A549 (cell line): ENCODE measurements at regions not wholly inside any gene's neighbourhood (a gene's known extent, or its start where the extent isn't known, plus 50 kb on each side); places are given as distances from the start of the nearest gene placed in this dataset.

Source experiments
- ATAC-seq, 2 experiments: fragments of 200-7000 bp in 1 of 2; fragments of >200 bp in 1 of 2; cut with Nextera tagmentation in 1 of 2; cut with Tn5 transposase in 1 of 2; 3 replicates each; pipeline versions ENCODE4 v1.8.0 to v1.9.1; 2018 to 2020; ENCODE audit warnings: mild to moderate bottlenecking in 1 of 2, moderate library complexity in 1 of 2
- CTCF ChIA-PET: fragments of 300-600 bp; sonication (Branson Sonifier 250); formaldehyde crosslinking; extraction: SDS; loops from one replicate; lab custom pipeline; 2021; ENCODE audit warnings: antibody characterized with exemption, inconsistent platforms; lab: Yijun Ruan, JAX
- POLR2A ChIA-PET: fragments of 350-600 bp; formaldehyde crosslinking; extraction: SDS; loops from one replicate; lab custom pipeline; 2021; ENCODE audit warnings: antibody characterized with exemption, inconsistent platforms; lab: Yijun Ruan, JAX
- DNase-seq, 2 experiments: peaks; one replicate each; pipeline versions ENCODE4 v3.0.0 to v3.0.0-alpha.2; 2011 to 2016; ENCODE audit warnings: low read depth in 1 of 2, low spot score in 1 of 2
- FAIRE-seq: peaks from 2 replicates; lab custom pipeline; 2011; peaks lifted over from hg19 to GRCh38; lab: Jason Lieb, UNC
- H3K27ac ChIP-seq, 2 experiments: fragments of >200 bp; sonication (Bioruptor Twin); formaldehyde crosslinking; 3 replicates each; pipeline ENCODE4 v1.5.1; 2016 to 2017
- H3K4me1 ChIP-seq: fragments of >200 bp; sonication (Bioruptor Twin); formaldehyde crosslinking; 3 replicates; pipeline ENCODE4 v1.6.1; 2016
- H3K4me2 ChIP-seq: fragments of >200 bp; sonication (Bioruptor Twin); formaldehyde crosslinking; 3 replicates; pipeline ENCODE4 v1.6.1; 2016
- H3K4me3 ChIP-seq: fragments of >200 bp; sonication (Bioruptor Twin); formaldehyde crosslinking; 3 replicates; pipeline ENCODE4 v1.5.1; 2016
- H3K9me3 ChIP-seq: fragments of >200 bp; sonication (Bioruptor Twin); formaldehyde crosslinking; 3 replicates; pipeline ENCODE4 v1.6.1; 2016
- CBX2 ChIP-seq: fragments of 200-600 bp; sonication (generic); IDR thresholded peaks from 2 replicates; pipeline ENCODE4 v1.6.1; 2016; ENCODE audit warnings: low read depth, mild to moderate bottlenecking, borderline replicate concordance
- CEBPB ChIP-seq, 2 experiments: fragments of >200 bp in 1 of 2; sonication (Bioruptor Twin) in 1 of 2; formaldehyde crosslinking in 1 of 2; IDR thresholded peaks; 2 replicates each; pipeline ENCODE4 v1.6.1; 2012 to 2016
- CTCF ChIP-seq: fragments of >200 bp; sonication (Bioruptor Twin); formaldehyde crosslinking; IDR thresholded peaks from 3 replicates; pipeline ENCODE4 v1.5.1; 2016
- E2F6 ChIP-seq: IDR thresholded peaks from 2 replicates; pipeline ENCODE4 v1.6.1; 2012; ENCODE audit warnings: low read depth, borderline replicate concordance
- EHMT2 ChIP-seq: fragments of 200-600 bp; sonication (generic); IDR thresholded peaks from 2 replicates; pipeline ENCODE4 v1.6.1; 2016; ENCODE audit warnings: antibody characterized with exemption, low read depth, mild to moderate bottlenecking, moderate library complexity
- EP300 ChIP-seq, 2 experiments: fragments of >200 bp; sonication (Bioruptor Twin); formaldehyde crosslinking; IDR thresholded peaks; 2 replicates in 1 of 2; 3 replicates in 1 of 2; pipeline ENCODE4 v1.6.1; 2016 to 2017
- ESRRA ChIP-seq: fragments of 150-350 bp; IDR thresholded peaks from 2 replicates; pipeline ENCODE4 v1.6.1; 2014; ENCODE audit warnings: mild to moderate bottlenecking, low read length, borderline replicate concordance
- FOSB ChIP-seq: fragments of 250-450 bp; sonication (Bioruptor Pico); IDR thresholded peaks from 2 replicates; pipeline ENCODE4 v1.5.0; 2020; ENCODE audit warnings: mild to moderate bottlenecking, moderate library complexity
- HDAC2 ChIP-seq: fragments of 200-600 bp; sonication (generic); IDR thresholded peaks from 2 replicates; pipeline ENCODE4 v1.6.1; 2016
- HOXA7 ChIP-seq: fragments of 250-450 bp; sonication (Bioruptor Pico); IDR thresholded peaks from 2 replicates; pipeline ENCODE4 v1.5.0; 2020; ENCODE audit warnings: mild to moderate bottlenecking, moderate library complexity
- HOXB5 ChIP-seq: fragments of 250-450 bp; sonication (Bioruptor Pico); IDR thresholded peaks from 2 replicates; pipeline ENCODE4 v1.5.0; 2020; ENCODE audit warnings: mild to moderate bottlenecking, moderate library complexity
- KDM5A ChIP-seq: fragments of 200-600 bp; sonication (generic); IDR thresholded peaks from 2 replicates; pipeline ENCODE4 v1.6.1; 2016; ENCODE audit warnings: antibody characterized with exemption, mild to moderate bottlenecking
- MAX ChIP-seq: IDR thresholded peaks from 2 replicates; pipeline ENCODE4 v1.6.1; 2012
- MYC ChIP-seq: IDR thresholded peaks from 2 replicates; pipeline ENCODE4 v1.6.1; 2012; ENCODE audit warnings: mild to moderate bottlenecking, inconsistent platforms, low read length, improper control_type of control experiment, borderline replicate concordance
- NFE2L2 ChIP-seq: fragments of 150-350 bp; conservative IDR thresholded peaks from 2 replicates; pipeline ENCODE4 v1.6.1; 2014; ENCODE audit warnings: low read length
- NR3C1 ChIP-seq: fragments of >200 bp; sonication (Bioruptor Twin); formaldehyde crosslinking; IDR thresholded peaks from 3 replicates; pipeline ENCODE4 v1.6.1; 2017
- POLR2AphosphoS2 ChIP-seq: conservative IDR thresholded peaks from 2 replicates; pipeline ENCODE4 v1.6.1; 2012; ENCODE audit warnings: low read length, improper control_type of control experiment, inconsistent platforms
- RAD21 ChIP-seq, 2 experiments: fragments of >200 bp in 1 of 2; sonication (Bioruptor Twin) in 1 of 2; formaldehyde crosslinking in 1 of 2; IDR thresholded peaks in 1 of 2; conservative IDR thresholded peaks in 1 of 2; 2 replicates in 1 of 2; 3 replicates in 1 of 2; pipeline ENCODE4 v1.6.1; 2012 to 2018; ENCODE audit warnings: inconsistent platforms in 1 of 2
- REST ChIP-seq: fragments of 200-600 bp; sonication (generic); IDR thresholded peaks from 2 replicates; pipeline ENCODE4 v1.6.1; 2016; ENCODE audit warnings: antibody characterized with exemption, mild to moderate bottlenecking, moderate library complexity
- SMC3 ChIP-seq: fragments of >200 bp; sonication (Bioruptor Twin); formaldehyde crosslinking; IDR thresholded peaks from 3 replicates; pipeline ENCODE4 v1.6.1; 2018; ENCODE audit warnings: inconsistent platforms
- TFCP2L1 ChIP-seq: fragments of 250-450 bp; sonication (Bioruptor Pico); IDR thresholded peaks from 2 replicates; pipeline ENCODE4 v1.5.0; 2021; ENCODE audit warnings: mild to moderate bottlenecking
- TP53 ChIP-seq: fragments of 250-450 bp; sonication (Bioruptor Pico); IDR thresholded peaks from 2 replicates; pipeline ENCODE4 v1.5.0; 2021; ENCODE audit warnings: mild to moderate bottlenecking, moderate library complexity
- WGBS: methylation state at CpG from one replicate; pipeline ENCODE4 v1.1.6; 2017; ENCODE audit errors: missing lambda C conversion rate; 5-methylcytosine and 5-hydroxymethylcytosine counted together

GRCh38 chr1:17908945-17909344, 153.8 kb downstream of the ACTL8 start (continued):
- TF ChIP-seq REST: no peak
- TF ChIP-seq, all 56 proteins: peak for 0

GRCh38 chr1:17909634-17910033, 154.5 kb downstream of the ACTL8 start:
- H3K4me3 ChIP-seq: no peak overlapping the region
- ATAC-seq (peak in 1 of 2 experiments; percentile 55; a peak in 2 of 6 replicates), FAIRE-seq (no peak), DNase-seq (no peak)
- ChIA-PET POLR2A (no interaction called here), CTCF (no interaction called here)
- no peaks in the 10 kb centered on the region for H3K9me3 ChIP-seq
- no peak overlapping the region for H3K27ac ChIP-seq
- 39% methylated on average over 3 of the region's 4 CpGs for WGBS
- H3K4me1 ChIP-seq: 0 out of 3 replicates have a peak, but pooled peaks cover 3% of the 10 kb centered on the region
- no peak overlapping the region for H3K4me2 ChIP-seq
- no peak for TF ChIP-seq HDAC2
- peak; percentile 23; the same call in 2 of the 3 replicates for TF ChIP-seq CTCF
- TF ChIP-seq TFCP2L1: no peak
- TF ChIP-seq EP300 (IDR thresholded peaks at IDR 0.05): no peak
- peak in 1 of 2 experiments; percentile 43; a peak in 2 of 5 replicates for TF ChIP-seq RAD21 (conservative IDR thresholded peaks at IDR 0.05 in 1 of 2, IDR thresholded peaks at IDR 0.05 in 1 of 2)
- TF ChIP-seq SMC3: 0 out of 3 replicates have a peak, but pooled peaks have one; percentile 18

GRCh38 chr1:17911791-17912190, 156.7 kb downstream of the ACTL8 start:
- no peak for FAIRE-seq
- DNase-seq: no peak
- Histone ChIP-seq H3K4me2 (no peak overlapping the region), H3K9me3 (no peaks in the 10 kb centered on the region), H3K4me1 (0 out of 3 replicates have a peak, but pooled peaks cover 3% of the 10 kb centered on the region), H3K4me3 (no peak overlapping the region), H3K27ac (no peak overlapping the region)
- ChIA-PET CTCF (no interaction called here), POLR2A (no interaction called here)
- ATAC-seq: no peak
- WGBS: 7% methylated on average over 4 of the region's 4 CpGs
- TF ChIP-seq EP300 (IDR thresholded peaks at IDR 0.05): no peak
- no peak for TF ChIP-seq HOXB5 (CRISPR knock-in tag)
- no peak for TF ChIP-seq NR3C1
- no peak for TF ChIP-seq POLR2AphosphoS2
- TF ChIP-seq HOXA7 (CRISPR knock-in tag): no peak
- no peak for TF ChIP-seq CBX2
- no peak for TF ChIP-seq MAX
- TF ChIP-seq NFE2L2: no peak
- TF ChIP-seq RAD21 (conservative IDR thresholded peaks at IDR 0.05 in 1 of 2, IDR thresholded peaks at IDR 0.05 in 1 of 2): no peak
- TF ChIP-seq CEBPB (IDR thresholded peaks at IDR 0.05): no peak
- no peak for TF ChIP-seq TP53
- no peak for TF ChIP-seq FOSB (CRISPR knock-in tag)
- no peak for TF ChIP-seq MYC
- TF ChIP-seq EHMT2: no peak
- TF ChIP-seq E2F6: no peak
- no peak for TF ChIP-seq KDM5A
- no peak for TF ChIP-seq ESRRA
